ENCODE measurements at regions not wholly inside any gene's neighbourhood (a gene's known extent, or its start where the extent isn't known, plus 50 kb on each side); places are given as distances from the start of the nearest gene placed in this dataset.
"Not testable (repeated sequence)": the region's sequence is repeated elsewhere in the genome, so short reads cannot be mapped to it uniquely, and the experiment has no call there.

DNA sequence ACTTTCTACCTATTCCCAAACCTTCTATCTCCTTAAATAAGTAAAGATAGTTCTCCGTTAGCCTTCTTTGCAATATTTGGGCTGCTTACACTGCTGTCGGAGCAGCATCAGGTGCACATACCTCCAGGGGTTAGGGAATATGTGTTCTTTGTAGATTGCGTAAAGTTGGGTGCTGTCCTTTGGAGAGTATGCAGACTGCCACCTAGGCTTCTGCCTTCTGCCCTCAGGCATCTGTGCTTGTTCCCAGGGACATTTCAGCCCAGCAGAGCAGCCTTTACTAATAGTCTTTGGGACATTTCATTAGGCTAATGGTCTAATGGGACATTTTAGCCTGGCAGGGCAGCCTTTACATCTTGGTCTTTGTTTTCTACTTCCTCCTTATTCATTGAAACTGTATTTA is 260.6 kb downstream of the TPBG start:
- no peak for FAIRE-seq
- DNase-seq (ENCODE audit: extremely low spot score, insufficient read length, low read depth): no peak

GRCh38 chr6:82626946-82627345 is 263.3 kb downstream of the TPBG start:
- not testable (repeated sequence) for FAIRE-seq; DNase-seq (ENCODE audit: extremely low spot score, insufficient read length, low read depth)

DNA sequence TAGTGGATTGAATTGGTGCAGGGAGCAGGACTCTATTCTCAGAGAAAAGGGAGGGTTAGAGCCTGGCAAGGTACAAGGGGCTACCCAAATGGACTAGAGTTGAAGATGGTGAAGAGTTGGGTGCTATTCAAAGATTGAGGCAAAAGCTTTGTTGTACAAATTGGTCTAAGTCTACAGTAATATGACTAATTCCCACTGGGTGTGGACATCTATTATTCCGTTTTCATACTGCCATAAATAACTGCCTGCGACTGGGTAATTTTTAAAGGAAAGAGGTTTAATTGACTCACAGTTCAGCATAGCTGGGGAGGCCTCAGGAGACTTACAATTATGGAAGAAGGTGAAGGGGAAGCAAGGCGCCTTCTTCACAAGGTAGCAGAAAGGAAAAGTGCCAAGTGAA is 266.3 kb downstream of the TPBG start:
- DNase-seq (ENCODE audit: extremely low spot score, insufficient read length, low read depth) (no peak), FAIRE-seq (no peak)

- FAIRE-seq: no peak
- no peak for DNase-seq (ENCODE audit: extremely low spot score, insufficient read length, low read depth)
Observed at GRCh38 chr6:82641677-82642076, 278.1 kb downstream of the TPBG start.

GRCh38 chr6:82645536-82646230 is 282.1 kb downstream of the TPBG start:
- FAIRE-seq (no peak), DNase-seq (ENCODE audit: extremely low spot score, insufficient read length, low read depth) (no peak)

DNA sequence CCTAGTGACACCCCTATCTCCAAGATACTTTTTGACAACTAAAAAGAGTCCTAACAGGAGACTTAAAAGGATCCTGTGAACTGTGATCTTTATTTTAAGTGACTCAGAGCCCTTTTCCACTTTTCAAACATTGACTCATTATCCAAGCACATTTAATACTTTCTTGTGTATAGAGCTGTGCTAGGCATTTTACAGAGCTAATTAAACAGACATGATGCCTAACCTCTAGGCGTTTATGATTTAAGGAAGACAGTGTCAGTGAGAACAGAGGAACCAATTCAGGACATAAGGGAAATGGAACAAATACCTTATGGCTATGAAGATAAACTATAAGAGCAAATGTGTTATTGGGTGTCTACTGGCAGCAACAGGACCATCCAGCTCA is 282.6 kb downstream of the TPBG start:
- FAIRE-seq (no peak), DNase-seq (ENCODE audit: extremely low spot score, insufficient read length, low read depth) (no peak)

GRCh38 chr6:82651845-82652335 is 288.3 kb downstream of the TPBG start:
- no peak for DNase-seq (ENCODE audit: extremely low spot score, insufficient read length, low read depth)
- FAIRE-seq: no peak

DNA sequence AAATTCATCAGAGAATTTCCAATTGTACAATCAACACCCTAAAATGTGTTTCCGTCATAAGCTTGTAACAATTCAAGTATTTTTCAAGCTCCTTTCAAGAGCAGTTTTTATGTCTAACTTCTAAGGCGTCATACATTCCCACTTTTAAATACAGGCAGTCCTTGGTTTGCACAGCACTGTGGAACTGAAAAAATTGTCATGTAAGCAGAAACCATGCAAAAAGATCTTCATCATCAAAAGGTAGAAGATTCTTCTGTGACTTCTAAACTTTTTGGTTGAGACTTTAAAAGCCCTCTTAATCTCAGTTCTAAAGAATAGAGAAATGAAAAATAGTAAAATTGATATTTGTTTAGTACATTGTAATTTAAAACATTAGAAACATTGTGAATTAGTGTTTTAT is 315.6 kb downstream of the TPBG start:
- FAIRE-seq (no peak), DNase-seq (ENCODE audit: extremely low spot score, insufficient read length, low read depth) (no peak)

- FAIRE-seq: no peak
- no peak for DNase-seq (ENCODE audit: extremely low spot score, insufficient read length, low read depth)
Observed at GRCh38 chr6:82680192-82680591, 316.6 kb downstream of the TPBG start.

- DNase-seq (ENCODE audit: extremely low spot score, insufficient read length, low read depth) (no peak), FAIRE-seq (no peak)
Observed at GRCh38 chr6:82681119-82681714, 317.6 kb downstream of the TPBG start.

DNA sequence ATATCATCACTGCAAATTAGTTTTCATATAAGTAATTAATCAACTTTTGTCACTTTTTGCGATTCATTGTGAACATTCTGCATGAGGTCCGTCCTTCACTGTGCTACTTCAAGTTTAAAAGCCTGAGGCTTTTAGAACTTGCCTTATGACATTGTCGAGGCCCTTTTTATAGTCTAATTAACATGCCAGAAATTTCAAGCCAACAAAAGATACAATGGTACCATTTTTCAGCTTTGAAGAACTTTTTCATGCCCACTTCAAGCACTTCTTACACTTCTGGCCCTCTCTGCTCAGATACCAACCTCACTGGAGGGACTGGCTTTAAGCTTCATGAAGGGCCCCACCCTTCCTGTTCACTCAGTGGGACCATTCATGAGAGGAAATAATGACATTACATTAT is 323.1 kb downstream of the TPBG start:
- no peak for FAIRE-seq
- DNase-seq (ENCODE audit: extremely low spot score, insufficient read length, low read depth): no peak

- FAIRE-seq: no peak
Observed at GRCh38 chr6:82687855-82688254, 324.2 kb downstream of the TPBG start.

DNA sequence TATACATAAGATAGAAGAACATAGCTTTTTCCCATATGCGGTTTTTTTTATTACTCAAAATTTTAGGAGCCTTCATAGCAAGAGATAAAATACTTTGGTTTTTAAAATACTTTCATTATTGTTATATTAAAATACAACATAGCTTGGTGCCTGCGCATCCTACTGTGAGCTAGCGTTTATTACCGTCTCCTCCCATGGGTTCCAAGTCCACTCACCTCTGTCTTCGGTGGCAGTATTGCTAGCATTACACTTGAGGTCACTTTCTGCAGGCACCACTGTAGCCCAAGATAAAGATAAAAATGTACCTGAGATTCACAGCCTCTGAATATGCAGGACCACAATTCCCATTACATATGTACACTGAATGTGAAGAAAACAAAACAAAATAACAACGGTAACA is 326.7 kb downstream of the TPBG start:
- FAIRE-seq (no peak), DNase-seq (ENCODE audit: extremely low spot score, insufficient read length, low read depth) (no peak)

More at GRCh38 chr6:82687855-82688254, 324.2 kb downstream of the TPBG start:
- DNase-seq (ENCODE audit: extremely low spot score, insufficient read length, low read depth): no peak

- DNase-seq (ENCODE audit: extremely low spot score, insufficient read length, low read depth) (no peak), FAIRE-seq (no peak)
Observed at GRCh38 chr6:82691997-82692396, 328.4 kb downstream of the TPBG start.

- DNase-seq (ENCODE audit: extremely low spot score, insufficient read length, low read depth) (no peak), FAIRE-seq (no peak)
Observed at GRCh38 chr6:82693094-82693493, 329.5 kb downstream of the TPBG start.

DNA sequence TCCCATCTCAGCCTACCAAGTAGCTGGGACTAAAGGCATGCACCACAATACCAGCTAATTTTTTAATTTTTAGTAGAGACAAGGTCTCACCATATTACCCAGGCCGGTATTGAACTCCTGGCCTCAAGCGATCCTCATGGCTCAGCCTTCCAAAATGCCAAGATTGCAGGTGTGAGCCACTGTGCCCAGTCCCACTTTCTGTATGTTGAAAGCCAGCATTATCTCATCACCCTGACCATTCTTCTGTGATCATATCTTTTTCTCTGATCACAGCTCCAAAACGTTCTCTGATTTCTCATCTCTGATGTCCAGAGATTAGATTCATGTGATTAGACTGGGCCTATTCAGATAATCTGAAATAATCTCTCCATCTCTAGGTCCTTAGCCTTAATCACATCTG is 337.7 kb downstream of the TPBG start:
- no peak for FAIRE-seq
- DNase-seq (ENCODE audit: extremely low spot score, insufficient read length, low read depth): no peak

DNA sequence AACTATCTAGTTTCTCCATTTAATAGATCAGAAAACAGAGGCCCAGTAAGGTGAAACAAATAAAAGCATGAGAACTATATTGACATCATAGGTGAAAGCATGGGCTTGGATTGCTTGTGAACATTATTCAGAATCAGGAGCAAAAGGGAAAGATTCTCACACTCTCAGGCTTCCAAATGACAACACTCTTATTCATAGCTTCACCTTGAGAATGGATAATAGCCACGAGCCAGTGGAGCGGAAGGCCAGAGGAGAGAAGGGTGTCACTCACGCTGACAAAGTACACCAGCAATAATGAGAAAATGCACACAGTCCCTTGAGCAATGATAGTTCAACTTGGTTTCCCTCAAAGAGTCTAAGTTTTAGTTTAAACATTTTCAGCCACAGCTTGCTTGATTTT is 339.0 kb downstream of the TPBG start:
- no peak for FAIRE-seq
- DNase-seq (ENCODE audit: extremely low spot score, insufficient read length, low read depth): no peak

DNA sequence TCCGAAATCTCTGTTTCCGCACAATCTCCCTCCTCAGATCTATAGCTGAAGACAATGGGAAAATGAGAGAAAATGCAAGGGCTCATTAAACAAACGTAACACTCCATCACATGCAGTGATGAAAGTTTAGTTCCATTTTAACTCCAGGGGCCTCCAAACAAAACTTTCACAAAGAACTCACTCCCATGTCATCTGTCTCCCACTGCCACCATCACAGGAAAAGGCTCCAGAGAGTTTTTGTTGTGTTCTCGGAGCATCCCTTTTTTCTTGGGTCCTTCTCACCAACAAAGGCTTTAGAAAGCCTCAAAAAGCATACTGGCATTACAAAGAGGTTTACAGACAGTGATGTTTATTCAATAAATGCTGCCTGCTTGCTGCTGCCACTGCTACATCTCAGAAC is 339.6 kb downstream of the TPBG start:
- FAIRE-seq: no peak
- DNase-seq (ENCODE audit: extremely low spot score, insufficient read length, low read depth): no peak

DNA sequence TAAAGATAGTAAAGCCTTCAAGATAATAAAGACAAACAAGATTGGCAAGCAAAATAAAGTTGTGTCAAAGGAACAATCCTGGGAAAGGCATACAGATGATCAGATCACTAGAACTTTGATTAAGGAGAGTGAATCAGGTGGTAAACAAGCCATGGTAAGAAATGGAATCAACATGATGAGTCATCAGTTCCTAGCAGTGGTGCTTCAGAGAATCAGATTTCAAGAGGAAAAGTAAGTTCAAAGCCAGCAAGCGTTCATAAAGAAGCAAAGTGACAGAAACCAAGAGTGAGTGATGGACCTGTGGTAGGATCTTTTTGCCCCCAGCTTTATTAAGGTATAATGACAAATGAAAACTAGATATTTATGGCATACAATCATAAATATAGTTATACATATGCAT is 340.4 kb downstream of the TPBG start:
- no peak for DNase-seq (ENCODE audit: extremely low spot score, insufficient read length, low read depth)
- FAIRE-seq: no peak

GRCh38 chr6:82705579-82705978 is 342.0 kb downstream of the TPBG start:
- DNase-seq (ENCODE audit: extremely low spot score, insufficient read length, low read depth) (no peak), FAIRE-seq (no peak)

DNA sequence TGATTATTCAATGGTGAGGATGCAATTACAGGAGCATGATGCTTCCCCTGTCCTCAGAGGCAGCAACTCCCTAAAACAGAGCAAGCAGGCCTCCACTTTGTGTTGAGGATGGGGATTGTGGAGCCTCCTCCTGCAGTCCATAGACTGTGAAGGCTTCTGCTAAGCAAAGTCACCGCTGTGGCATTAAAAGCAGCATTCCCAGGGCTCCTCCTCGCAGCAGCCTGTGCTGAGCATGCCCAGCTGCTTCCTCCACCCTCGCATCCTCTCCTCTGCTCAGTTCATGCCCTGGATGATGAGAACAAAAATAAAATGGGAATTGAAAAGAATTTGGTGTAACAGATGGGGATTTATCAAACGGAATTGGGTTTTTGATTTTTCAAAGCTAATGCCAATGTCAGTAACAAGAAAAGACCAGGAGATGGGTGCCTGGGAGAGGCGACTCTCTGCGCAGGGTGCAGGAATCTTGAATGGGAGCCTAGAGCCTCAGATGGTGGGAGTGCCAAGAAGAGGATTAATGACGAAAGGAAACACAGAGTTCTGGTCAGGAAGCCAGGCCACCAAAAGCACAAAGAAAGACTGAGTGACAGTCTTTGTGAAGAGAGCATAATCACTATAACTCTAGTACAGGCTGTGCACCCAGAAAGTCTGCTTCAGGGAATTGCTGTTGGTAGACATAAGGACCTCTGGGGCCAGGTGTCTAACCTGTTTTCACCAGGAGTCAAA is 347.6 kb downstream of the TPBG start:
- no peak for FAIRE-seq
- no peak for DNase-seq (ENCODE audit: extremely low spot score, insufficient read length, low read depth)

All from GM18507 (cell line).